Cardiac fibroblast (primary cell): ENCODE measurements at regions not wholly inside any gene's neighbourhood (a gene's known extent, or its start where the extent isn't known, plus 50 kb on each side); places are given as distances from the start of the nearest gene placed in this dataset.
"Not testable (repeated sequence)": the region's sequence is repeated elsewhere in the genome, so short reads cannot be mapped to it uniquely, and the experiment has no call there.

Experiments used
- DNase-seq, 2 donors: peaks; one replicate each; pipeline versions ENCODE4 v3.0.0 to v3.0.0-alpha.2; 2010; ENCODE audit warnings: low read depth in 2 of 2
- H3K4me3 ChIP-seq, 2 donors: replicated peaks in 1 of 2; 1 replicate in 1 of 2; 2 replicates in 1 of 2; pipeline ENCODE4 v1.5.1; 2011; ENCODE audit warnings: low read depth in 2 of 2, low read length in 2 of 2, mild to moderate bottlenecking in 2 of 2, moderate library complexity in 1 of 2
- CTCF ChIP-seq: IDR thresholded peaks from one replicate; pipeline ENCODE4 v1.5.1; 2011; ENCODE audit warnings: low read depth, mild to moderate bottlenecking, low read length, inconsistent platforms

- DNase-seq = no peak
- TF ChIP-seq CTCF = no peak
- no peak overlapping the region for H3K4me3 ChIP-seq
Observed at GRCh38 chr1:228650141-228650540, 85.1 kb upstream of the RHOU start.

GRCh38 chr1:228650946-228651345, 84.3 kb upstream of the RHOU start:
- TF ChIP-seq CTCF = no peak
- DNase-seq = no peak
- H3K4me3 ChIP-seq = no peak overlapping the region

GRCh38 chr1:228652116-228652515, 83.2 kb upstream of the RHOU start:
- no peak overlapping the region for H3K4me3 ChIP-seq
- no peak for DNase-seq
- TF ChIP-seq CTCF = no peak

GRCh38 chr1:228653057-228653456, 82.2 kb upstream of the RHOU start:
- not testable (repeated sequence) for H3K4me3 ChIP-seq, DNase-seq

- TF ChIP-seq CTCF = no peak
- DNase-seq = no peak
- no peak overlapping the region for H3K4me3 ChIP-seq
Observed at GRCh38 chr1:228653748-228654147, 81.5 kb upstream of the RHOU start.

- no peak for TF ChIP-seq CTCF
- H3K4me3 ChIP-seq = no peak overlapping the region
- no peak for DNase-seq
Observed at GRCh38 chr1:228655796-228656394, 79.4 kb upstream of the RHOU start.

GRCh38 chr1:228662007-228662689, 73.1 kb upstream of the RHOU start:
- H3K4me3 ChIP-seq, DNase-seq: not testable (repeated sequence)

- TF ChIP-seq CTCF = peak; percentile 74
- DNase-seq = peak; percentile 76 to 80
- no peak overlapping the region for H3K4me3 ChIP-seq
Observed at GRCh38 chr1:228664399-228664914, 70.8 kb upstream of the RHOU start.
